ENCODE measurements at regions not wholly inside any gene's neighbourhood (a gene's known extent, or its start where the extent isn't known, plus 50 kb on each side); places are given as distances from the start of the nearest gene placed in this dataset.

GRCh38 chr20:19019734-19020364 lies 192.6 kb upstream of the SLC24A3 start:
- Histone ChIP-seq H3K4me3 (ENCODE audit: low read length) (no peak overlapping the region), H3K4me1 (ENCODE audit: control insufficient read depth, insufficient read depth, low read length) (no peaks in the 10 kb centered on the region), H3K27me3 (ENCODE audit: control insufficient read depth, insufficient read depth) (no peaks in the 10 kb centered on the region), H3K27ac (ENCODE audit: low read length) (no peak overlapping the region), H3K9me3 (ENCODE audit: control insufficient read depth, low read length) (no peaks in the 10 kb centered on the region)
- ATAC-seq (no peak), DNase-seq (no peak)
- intact Hi-C loops (cut with DNase I) = no loop called here
- 87% methylated on average over 5 of the region's 5 CpGs for whole genome bisulfite sequencing

- intact Hi-C loops (cut with DNase I) = no loop called here
- H3K27ac ChIP-seq (ENCODE audit: low read length) = no peak overlapping the region
- peaks cover 3% of the 10 kb centered on the region for H3K4me1 ChIP-seq (ENCODE audit: control insufficient read depth, insufficient read depth, low read length)
- H3K4me3 ChIP-seq (ENCODE audit: low read length) = no peak overlapping the region
- DNase-seq = no peak
- no peaks in the 10 kb centered on the region for H3K27me3 ChIP-seq (ENCODE audit: control insufficient read depth, insufficient read depth)
- no peak for ATAC-seq
- 77% methylated on average over 7 of the region's 7 CpGs for WGBS
- H3K9me3 ChIP-seq (ENCODE audit: control insufficient read depth, low read length) = no peaks in the 10 kb centered on the region
Observed at GRCh38 chr20:19021406-19022117, 190.9 kb upstream of the SLC24A3 start.

- intact Hi-C loops (cut with DNase I) = no loop called here
- no peak overlapping the region for H3K27ac ChIP-seq (ENCODE audit: low read length)
Observed at GRCh38 chr20:19022118-19022575, 190.3 kb upstream of the SLC24A3 start.

DNA sequence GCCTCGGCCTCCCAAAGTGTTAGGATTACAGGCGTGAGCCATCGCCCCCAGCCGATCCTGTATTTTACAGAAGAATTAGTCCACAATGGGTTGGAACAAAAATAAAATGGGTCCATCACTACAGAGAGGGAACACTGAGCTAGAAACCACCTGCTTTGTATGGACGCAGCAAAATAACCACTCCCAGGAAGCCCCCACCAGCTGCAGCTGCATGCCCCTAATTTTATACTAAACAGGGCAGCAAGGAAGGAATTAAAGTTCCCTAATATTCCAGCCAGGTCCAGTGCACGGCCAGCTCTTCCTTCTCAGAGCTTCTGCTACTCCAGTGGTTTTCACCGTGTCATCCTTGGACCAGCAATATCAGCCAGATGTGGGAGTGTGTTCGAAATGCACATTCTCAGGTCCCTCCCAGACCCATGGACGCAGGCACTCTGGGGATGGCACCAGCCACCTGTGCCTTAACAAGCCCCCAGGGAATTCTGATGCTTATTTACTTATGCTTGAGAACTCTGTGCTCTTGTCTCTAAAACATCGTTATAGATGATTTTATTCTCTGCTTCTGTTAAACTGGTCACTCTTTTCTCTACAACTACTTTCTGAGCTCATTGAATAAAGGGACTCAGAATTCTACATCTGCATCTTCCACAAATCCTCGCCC lies 189.5 kb upstream of the SLC24A3 start:
- Histone ChIP-seq H3K9me3 (ENCODE audit: control insufficient read depth, low read length) (no peaks in the 10 kb centered on the region), H3K27me3 (ENCODE audit: control insufficient read depth, insufficient read depth) (no peaks in the 10 kb centered on the region), H3K4me1 (ENCODE audit: control insufficient read depth, insufficient read depth, low read length) (peaks cover 3% of the 10 kb centered on the region), H3K27ac (ENCODE audit: low read length) (no peak overlapping the region), H3K4me3 (ENCODE audit: low read length) (no peak overlapping the region)
- DNase-seq = no peak
- no peak for ATAC-seq
- 83% methylated on average over 11 of the region's 11 CpGs for WGBS
- intact Hi-C loops (cut with DNase I) = no loop called here

More at GRCh38 chr20:19022118-19022575, 190.3 kb upstream of the SLC24A3 start:
- Histone ChIP-seq H3K4me1 (ENCODE audit: control insufficient read depth, insufficient read depth, low read length) (peaks cover 3% of the 10 kb centered on the region), H3K9me3 (ENCODE audit: control insufficient read depth, low read length) (no peaks in the 10 kb centered on the region), H3K4me3 (ENCODE audit: low read length) (no peak overlapping the region), H3K27me3 (ENCODE audit: control insufficient read depth, insufficient read depth) (no peaks in the 10 kb centered on the region)
- ATAC-seq (no peak), DNase-seq (no peak)
- WGBS = 76% methylated on average over 8 of the region's 8 CpGs

- H3K4me1 ChIP-seq (ENCODE audit: control insufficient read depth, insufficient read depth, low read length) = peaks cover 3% of the 10 kb centered on the region
- 75% methylated on average over 11 of the region's 11 CpGs for WGBS
- H3K27ac ChIP-seq (ENCODE audit: low read length) = no peak overlapping the region
- no peak for ATAC-seq
- H3K27me3 ChIP-seq (ENCODE audit: control insufficient read depth, insufficient read depth) = no peaks in the 10 kb centered on the region
- H3K4me3 ChIP-seq (ENCODE audit: low read length) = no peak overlapping the region
- H3K9me3 ChIP-seq (ENCODE audit: control insufficient read depth, low read length) = no peaks in the 10 kb centered on the region
- DNase-seq = no peak
- intact Hi-C loops (cut with DNase I) = no loop called here
Observed at GRCh38 chr20:19024296-19025035, 188.0 kb upstream of the SLC24A3 start.

- Histone ChIP-seq H3K27ac (ENCODE audit: low read length) (no peak overlapping the region), H3K27me3 (ENCODE audit: control insufficient read depth, insufficient read depth) (no peaks in the 10 kb centered on the region), H3K9me3 (ENCODE audit: control insufficient read depth, low read length) (no peaks in the 10 kb centered on the region), H3K4me1 (ENCODE audit: control insufficient read depth, insufficient read depth, low read length) (peaks cover 3% of the 10 kb centered on the region), H3K4me3 (ENCODE audit: low read length) (no peak overlapping the region)
- WGBS = 73% methylated on average over 5 of the region's 5 CpGs
- no peak for DNase-seq
- no peak for ATAC-seq
- intact Hi-C loops (cut with DNase I) = no loop called here
Observed at GRCh38 chr20:19025430-19026120, 186.9 kb upstream of the SLC24A3 start.

GRCh38 chr20:19026121-19026878 lies 186.1 kb upstream of the SLC24A3 start:
- Histone ChIP-seq H3K4me3 (ENCODE audit: low read length) (no peak overlapping the region), H3K27me3 (ENCODE audit: control insufficient read depth, insufficient read depth) (no peaks in the 10 kb centered on the region), H3K27ac (ENCODE audit: low read length) (no peak overlapping the region), H3K4me1 (ENCODE audit: control insufficient read depth, insufficient read depth, low read length) (peaks cover 3% of the 10 kb centered on the region), H3K9me3 (ENCODE audit: control insufficient read depth, low read length) (no peaks in the 10 kb centered on the region)
- peak; percentile 75 to 88 for ATAC-seq
- intact Hi-C loops (cut with DNase I) = no loop called here
- WGBS = 41% methylated on average over 13 of the region's 13 CpGs
- DNase-seq = peak in 1 of 3 donors; percentile 53

GRCh38 chr20:19026901-19027644 lies 185.4 kb upstream of the SLC24A3 start:
- peaks cover 3% of the 10 kb centered on the region for H3K4me1 ChIP-seq (ENCODE audit: control insufficient read depth, insufficient read depth, low read length)
- WGBS = 76% methylated on average over 11 of the region's 11 CpGs
- H3K27ac ChIP-seq (ENCODE audit: low read length) = no peak overlapping the region
- no peaks in the 10 kb centered on the region for H3K27me3 ChIP-seq (ENCODE audit: control insufficient read depth, insufficient read depth)
- no peak overlapping the region for H3K4me3 ChIP-seq (ENCODE audit: low read length)
- DNase-seq (no peak), ATAC-seq (peak; percentile 33 to 34)
- intact Hi-C loops (cut with DNase I) = no loop called here
- H3K9me3 ChIP-seq (ENCODE audit: control insufficient read depth, low read length) = no peaks in the 10 kb centered on the region

DNA sequence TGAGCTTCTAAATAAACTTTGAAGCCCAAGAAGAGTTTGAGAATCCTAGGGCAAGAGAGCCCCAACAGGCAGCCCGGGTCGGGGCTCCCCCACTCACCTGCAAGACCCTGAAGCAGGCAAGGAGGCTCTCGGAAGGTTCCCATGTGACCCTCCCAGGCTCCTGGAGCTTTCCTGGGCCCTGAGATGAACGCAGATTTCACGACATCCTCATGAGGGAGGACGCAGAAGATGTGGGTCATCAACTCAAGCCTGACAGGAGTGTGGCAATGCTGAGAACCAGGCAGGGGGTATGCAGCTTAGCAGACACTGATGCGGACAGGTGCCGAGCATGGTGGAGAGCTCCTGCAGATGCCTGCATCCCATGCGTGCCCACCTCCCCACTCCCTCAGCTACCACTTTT lies 184.5 kb upstream of the SLC24A3 start:
- no peak for DNase-seq
- Histone ChIP-seq H3K4me1 (ENCODE audit: control insufficient read depth, insufficient read depth, low read length) (peaks cover 3% of the 10 kb centered on the region), H3K27ac (ENCODE audit: low read length) (no peak overlapping the region), H3K9me3 (ENCODE audit: control insufficient read depth, low read length) (no peaks in the 10 kb centered on the region), H3K4me3 (ENCODE audit: low read length) (no peak overlapping the region), H3K27me3 (ENCODE audit: control insufficient read depth, insufficient read depth) (no peaks in the 10 kb centered on the region)
- intact Hi-C loops (cut with DNase I) = no loop called here
- ATAC-seq = no peak
- 93% methylated on average over 9 of the region's 9 CpGs for WGBS
